Colonic mucosa (tissue), 4 donors: ENCODE measurements at regions not wholly inside any gene's neighbourhood (a gene's known extent, or its start where the extent isn't known, plus 50 kb on each side); places are given as distances from the start of the nearest gene placed in this dataset.

Experiments used
- DNase-seq: peaks from one replicate; pipeline ENCODE4 v3.0.0-alpha.2; 2020
- H3K27ac ChIP-seq: fragments of 200-600 bp; one replicate; pipeline ENCODE4 v1.8.0; 2021
- H3K27me3 ChIP-seq: fragments of 200-600 bp; one replicate; pipeline ENCODE4 v1.8.0; 2021
- H3K36me3 ChIP-seq: fragments of 200-600 bp; one replicate; pipeline ENCODE4 v1.8.0; 2021
- H3K4me1 ChIP-seq: fragments of 200-600 bp; one replicate; pipeline ENCODE4 v1.8.0; 2021; ENCODE audit warnings: mild to moderate bottlenecking
- H3K4me3 ChIP-seq: fragments of 200-600 bp; one replicate; pipeline ENCODE4 v1.8.0; 2021
- H3K9ac ChIP-seq, 2 donors: one replicate each; pipeline ENCODE4 v1.7.0; 2013; ENCODE audit warnings: control low read depth in 2 of 2, low read depth in 2 of 2, low read length in 2 of 2
- H3K9me3 ChIP-seq: fragments of 200-600 bp; one replicate; pipeline ENCODE4 v1.8.0; 2021
- CTCF ChIP-seq: fragments of 200-600 bp; IDR thresholded peaks from one replicate; pipeline ENCODE4 v1.8.0; 2022; ENCODE audit warnings: antibody characterized with exemption, mild to moderate bottlenecking
- intact Hi-C: fragments of 100-400 bp; cut with DNase I; formaldehyde crosslinking; loops from one replicate; pipeline ENCODE4 v1.14.1; 2022
- donor health status: healthy.
- donor health status: DM: no; HTN: no; CAD: no.
- donor health status: DM: no; HTN: no; CAD: no.

DNA sequence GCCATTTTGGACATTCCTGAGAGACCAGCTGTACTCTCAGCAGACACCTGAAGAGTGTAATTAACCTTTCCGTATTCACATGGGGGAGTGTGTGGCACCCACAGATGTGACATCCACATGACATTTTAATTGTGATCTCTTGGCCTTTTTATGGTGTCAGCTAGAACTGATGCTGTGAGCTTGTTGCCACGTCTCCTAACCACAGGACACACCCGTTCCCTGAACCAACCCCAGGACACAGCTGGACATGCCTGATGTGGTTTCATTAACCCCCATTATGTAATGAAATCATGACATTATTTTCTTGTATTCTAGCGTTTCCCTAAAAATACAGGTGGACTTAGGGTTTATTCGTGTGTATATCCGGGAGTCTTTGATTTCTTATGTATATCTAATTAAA lies 1036.1 kb downstream of the TMEM121 start:
- intact Hi-C loops, result no loop called here

GRCh38 chr14:106564058-106564643 lies 1037.8 kb downstream of the TMEM121 start:
- peak; percentile 58 for TF ChIP-seq CTCF
- Histone ChIP-seq H3K4me3 (no peak overlapping the region), H3K27ac (no peak overlapping the region), H3K36me3 (no peaks in the 10 kb centered on the region), H3K9me3 (no peaks in the 10 kb centered on the region), H3K27me3 (no peaks in the 10 kb centered on the region), H3K9ac (no peak overlapping the region), H3K4me1 (no peaks in the 10 kb centered on the region)
- intact Hi-C loops, result no loop called here
- DNase-seq, result peak; percentile 49

More for the DNA sequence above, 1036.1 kb downstream of the TMEM121 start:
- no peak for TF ChIP-seq CTCF
- H3K36me3 ChIP-seq, result no peaks in the 10 kb centered on the region
- no peaks in the 10 kb centered on the region for H3K27me3 ChIP-seq
- no peak overlapping the region for H3K9ac ChIP-seq
- H3K9me3 ChIP-seq, result no peaks in the 10 kb centered on the region
- H3K4me1 ChIP-seq, result no peaks in the 10 kb centered on the region
- no peak overlapping the region for H3K27ac ChIP-seq
- H3K4me3 ChIP-seq, result no peak overlapping the region
- no peak for DNase-seq

DNA sequence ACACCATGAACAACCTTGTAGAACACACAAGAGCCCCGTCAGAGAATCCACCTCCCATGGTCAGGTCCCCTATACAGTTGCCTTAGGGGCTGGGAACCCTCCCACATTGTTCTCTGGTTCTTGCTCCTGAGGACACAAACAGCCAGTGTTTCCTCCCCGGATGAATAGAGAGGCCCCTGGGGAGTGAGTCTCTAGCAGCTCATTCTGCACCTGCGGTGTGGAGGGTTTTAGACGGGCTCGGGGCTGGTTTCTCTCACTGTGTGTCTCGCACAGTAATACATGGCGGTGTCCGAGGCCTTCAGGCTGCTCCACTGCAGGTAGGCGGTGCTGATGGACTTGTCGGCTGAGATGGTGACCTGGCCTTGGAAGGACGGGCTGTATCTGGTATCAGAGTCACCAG lies 1052.1 kb downstream of the TMEM121 start:
- no peaks in the 10 kb centered on the region for H3K4me1 ChIP-seq
- no peak overlapping the region for H3K9ac ChIP-seq
- DNase-seq, result no peak
- H3K27ac ChIP-seq, result no peak overlapping the region
- H3K27me3 ChIP-seq, result no peaks in the 10 kb centered on the region
- intact Hi-C loops, result no loop called here
- no peaks in the 10 kb centered on the region for H3K36me3 ChIP-seq
- TF ChIP-seq CTCF, result no peak
- H3K9me3 ChIP-seq, result no peaks in the 10 kb centered on the region
- no peak overlapping the region for H3K4me3 ChIP-seq

- no peaks in the 10 kb centered on the region for H3K27me3 ChIP-seq
- intact Hi-C loops, result no loop called here
- H3K27ac ChIP-seq, result no peak overlapping the region
- no peaks in the 10 kb centered on the region for H3K4me1 ChIP-seq
- no peak for TF ChIP-seq CTCF
- no peak overlapping the region for H3K4me3 ChIP-seq
- H3K9me3 ChIP-seq, result no peaks in the 10 kb centered on the region
- H3K36me3 ChIP-seq, result no peaks in the 10 kb centered on the region
- no peak for DNase-seq
- no peak overlapping the region for H3K9ac ChIP-seq
These were observed 1052.7 kb downstream of the TMEM121 start for GRCh38 chr14:106579084-106579483.

GRCh38 chr14:106585692-106586091 lies 1059.3 kb downstream of the TMEM121 start:
- Histone ChIP-seq H3K36me3 (no peaks in the 10 kb centered on the region), H3K4me3 (no peak overlapping the region), H3K27me3 (no peaks in the 10 kb centered on the region), H3K4me1 (no peaks in the 10 kb centered on the region), H3K27ac (no peak overlapping the region), H3K9ac (no peak overlapping the region), H3K9me3 (no peaks in the 10 kb centered on the region)
- no peak for DNase-seq
- intact Hi-C loops, result no loop called here
- no peak for TF ChIP-seq CTCF
